HepG2 (cell line): ENCODE measurements at regions not wholly inside any gene's neighbourhood (a gene's known extent, or its start where the extent isn't known, plus 50 kb on each side); places are given as distances from the start of the nearest gene placed in this dataset.

Source experiments
- ATAC-seq: fragments of 200-7000 bp; cut with Tn5 transposase; 3 replicates; pipeline ENCODE4 v1.9.1; 2020; ENCODE audit warnings: mild to moderate bottlenecking, moderate library complexity
- BruUV-seq: library from RNA; stranded (reverse); fragments of 400-500 nt; replicated peaks from 2 replicates; lab custom pipeline; 2021; lab: Mats Ljungman, UMichigan
- CTCF ChIA-PET: fragments of 300-600 bp; formaldehyde crosslinking; extraction: SDS; loops from one replicate; lab custom pipeline; 2021; ENCODE audit warnings: low total read pairs, inconsistent platforms, low intra/inter-chr PET ratio; lab: Yijun Ruan, JAX
- POLR2A ChIA-PET: fragments of 350-600 bp; sonication (Branson Sonifier 250); formaldehyde crosslinking; loops from one replicate; lab custom pipeline; 2020; ENCODE audit warnings: antibody characterized with exemption, inconsistent platforms; lab: Yijun Ruan, JAX
- DNase-seq: peaks from one replicate; pipeline ENCODE4 v3.0.0-alpha.2; 2015; ENCODE audit warnings: low spot score
- FAIRE-seq: peaks from 3 replicates; lab custom pipeline; 2011; peaks lifted over from hg19 to GRCh38; lab: Jason Lieb, UNC
- H2AFZ ChIP-seq: one replicate; pipeline ENCODE4 v1.6.1; 2011; ENCODE audit warnings: low read length, inconsistent platforms
- H3K27ac ChIP-seq: fragments of 300-600 bp; 3 replicates; pipeline ENCODE4 v1.8.0; 2011; ENCODE audit warnings: mixed run types, mild to moderate bottlenecking, mixed read lengths, low read length, inconsistent platforms; ENCODE audit not compliant: insufficient read depth; ENCODE audit errors: extremely low read length
- H3K27me3 ChIP-seq, 2 experiments: fragments of 200-600 bp in 1 of 2; 2 replicates in 1 of 2; 3 replicates in 1 of 2; pipeline versions ENCODE4 v1.6.0 to v1.8.0; 2011; ENCODE audit warnings: low read length in 2 of 2, mild to moderate bottlenecking in 2 of 2, moderate library complexity in 2 of 2, inconsistent platforms in 1 of 2; ENCODE audit not compliant: insufficient read depth in 2 of 2, control insufficient read depth in 1 of 2
- H3K36me3 ChIP-seq, 2 experiments: fragments of 200-600 bp in 1 of 2; replicated peaks in 1 of 2; 2 replicates in 1 of 2; 3 replicates in 1 of 2; pipeline versions ENCODE4 v1.5.1 to v1.8.0; 2011; ENCODE audit warnings: low read length in 2 of 2, inconsistent platforms in 1 of 2; ENCODE audit not compliant: insufficient read depth in 2 of 2, control insufficient read depth in 1 of 2
- H3K4me1 ChIP-seq: 2 replicates; pipeline ENCODE4 v1.5.1; 2012; ENCODE audit warnings: low read length, inconsistent platforms; ENCODE audit not compliant: insufficient read depth
- H3K4me2 ChIP-seq: 2 replicates; pipeline ENCODE4 v1.6.0; 2011; ENCODE audit warnings: low read depth, low read length, inconsistent platforms
- H3K4me3 ChIP-seq, 3 experiments: fragments of 200-600 bp in 1 of 3; sonication (generic), shearing (Covaris generic) in 1 of 3; replicated peaks in 1 of 3; 2 replicates each; pipeline ENCODE4 v1.5.1; 2011 to 2016; ENCODE audit warnings: low read length in 3 of 3, inconsistent platforms in 2 of 3, low read depth in 2 of 3, mild to moderate bottlenecking in 2 of 3, control low read depth in 1 of 3, mixed read lengths in 1 of 3; ENCODE audit not compliant: insufficient read depth in 1 of 3
- H3K79me2 ChIP-seq: one replicate; pipeline ENCODE4 v1.6.1; 2011; ENCODE audit warnings: low read length, inconsistent platforms; ENCODE audit not compliant: insufficient read depth
- H3K9ac ChIP-seq: 2 replicates; pipeline ENCODE4 v1.6.0; 2011; ENCODE audit warnings: mild to moderate bottlenecking, low read depth, low read length, inconsistent platforms; ENCODE audit not compliant: insufficient read depth
- H3K9me3 ChIP-seq: 2 replicates; pipeline ENCODE4 v1.5.1; 2012; ENCODE audit warnings: mild to moderate bottlenecking, low read length
- H4K20me1 ChIP-seq: 2 replicates; pipeline ENCODE4 v1.6.0; 2011; ENCODE audit warnings: inconsistent platforms, mild to moderate bottlenecking, low read length, moderate library complexity; ENCODE audit not compliant: insufficient read depth
- HNRNPL ChIP-seq: fragments of 200-400 bp; formaldehyde crosslinking; IDR thresholded peaks from 2 replicates; pipeline ENCODE4 v1.6.1; 2017; ENCODE audit warnings: mild to moderate bottlenecking, low read depth, low read length
- TARDBP ChIP-seq: sonication (generic); formaldehyde crosslinking; IDR thresholded peaks from 2 replicates; pipeline ENCODE4 v1.8.0; 2022; ENCODE audit warnings: mild to moderate bottlenecking, missing genetic modification reagents
- ZNF839 ChIP-seq: sonication (generic); formaldehyde crosslinking; IDR thresholded peaks from 2 replicates; pipeline ENCODE4 v1.4.0; 2020; ENCODE audit warnings: missing genetic modification reagents, mild to moderate bottlenecking, borderline replicate concordance
- WGBS: methylation state at CpG from one replicate; pipeline ENCODE4 v1.1.6; 2017; ENCODE audit warnings: low lambda C conversion rate; 5-methylcytosine and 5-hydroxymethylcytosine counted together
- in situ Hi-C: cut with HindIII; loops from 2 replicates; pipeline ENCODE4 v1.10.0; 2017; ENCODE audit warnings: low pct_unique_long_range_greater_than_20kb; ENCODE audit not compliant: extremely low pct_ligation_motif_present
- intact Hi-C: fragments of 100-400 bp; cut with micrococcal nuclease; formaldehyde crosslinking; loops from one replicate; pipeline ENCODE4 v1.10.0; 2022; ENCODE audit not compliant: unreplicated experiment
- TF ChIP-seq, protein P1 (sequence below): sonication (generic); formaldehyde crosslinking; IDR thresholded peaks from 2 replicates; pipeline ENCODE4 v1.5.0; 2020; ENCODE audit warnings: mild to moderate bottlenecking, missing genetic modification reagents, moderate library complexity

- Histone ChIP-seq H3K27ac (no peak overlapping the region), H3K9me3 (no peaks in the 10 kb centered on the region), H3K9ac (no peak overlapping the region), H3K79me2 (no peaks in the 10 kb centered on the region), H4K20me1 (no peaks in the 10 kb centered on the region), H3K27me3 (peaks cover 5 to 22% of the 10 kb centered on the region in 2 experiments; a peak in 4 of 5 replicates), H3K4me1 (no peaks in the 10 kb centered on the region), H2AFZ (no peak overlapping the region), H3K36me3 (no peaks in the 10 kb centered on the region), H3K4me2 (no peak overlapping the region), H3K4me3 (no peak overlapping the region)
- 31% methylated on average over 13 of the region's 13 CpGs for WGBS
- in situ Hi-C loops (no loop called here), intact Hi-C loops (no loop called here)
- FAIRE-seq (no peak), DNase-seq (no peak), ATAC-seq (no peak)
- no peak for TF ChIP-seq HNRNPL
- no peak for TF ChIP-seq TARDBP
- ChIA-PET POLR2A (no interaction called here), CTCF (no interaction called here)
- BruUV-seq, result no TSS peak
These were observed 79.7 kb upstream of the PRR20G start for GRCh38 chr3:127367593-127367992.

GRCh38 chr3:127366383-127366782, 78.5 kb upstream of the PRR20G start:
- POLR2A ChIA-PET, result no interaction called here
- Histone ChIP-seq H3K4me3 (no peak overlapping the region), H3K9me3 (no peaks in the 10 kb centered on the region), H3K36me3 (no peaks in the 10 kb centered on the region), H3K4me1 (no peaks in the 10 kb centered on the region)
- ATAC-seq (peak; percentile 57), FAIRE-seq (no peak)
- WGBS, result 22% methylated on average over 6 of the region's 6 CpGs
- in situ Hi-C loops, result no loop called here
- no peak for TF ChIP-seq ZNF839 (CRISPR knock-in tag)
- TF ChIP-seq, protein P1, sequence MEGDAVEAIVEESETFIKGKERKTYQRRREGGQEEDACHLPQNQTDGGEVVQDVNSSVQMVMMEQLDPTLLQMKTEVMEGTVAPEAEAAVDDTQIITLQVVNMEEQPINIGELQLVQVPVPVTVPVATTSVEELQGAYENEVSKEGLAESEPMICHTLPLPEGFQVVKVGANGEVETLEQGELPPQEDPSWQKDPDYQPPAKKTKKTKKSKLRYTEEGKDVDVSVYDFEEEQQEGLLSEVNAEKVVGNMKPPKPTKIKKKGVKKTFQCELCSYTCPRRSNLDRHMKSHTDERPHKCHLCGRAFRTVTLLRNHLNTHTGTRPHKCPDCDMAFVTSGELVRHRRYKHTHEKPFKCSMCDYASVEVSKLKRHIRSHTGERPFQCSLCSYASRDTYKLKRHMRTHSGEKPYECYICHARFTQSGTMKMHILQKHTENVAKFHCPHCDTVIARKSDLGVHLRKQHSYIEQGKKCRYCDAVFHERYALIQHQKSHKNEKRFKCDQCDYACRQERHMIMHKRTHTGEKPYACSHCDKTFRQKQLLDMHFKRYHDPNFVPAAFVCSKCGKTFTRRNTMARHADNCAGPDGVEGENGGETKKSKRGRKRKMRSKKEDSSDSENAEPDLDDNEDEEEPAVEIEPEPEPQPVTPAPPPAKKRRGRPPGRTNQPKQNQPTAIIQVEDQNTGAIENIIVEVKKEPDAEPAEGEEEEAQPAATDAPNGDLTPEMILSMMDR (CRISPR knock-in tag), result 0 out of 2 replicates have a peak, but pooled peaks have one; percentile 8
- TF ChIP-seq, all 625 proteins: peak for 1
- no TSS peak for BruUV-seq
- H4K20me1 ChIP-seq, result no peaks in the 10 kb centered on the region
- DNase-seq, result no peak
- H3K27ac ChIP-seq, result no peak overlapping the region
- CTCF ChIA-PET, result no interaction called here
- H3K9ac ChIP-seq, result no peak overlapping the region
- no peak overlapping the region for H3K4me2 ChIP-seq
- H2AFZ ChIP-seq, result no peak overlapping the region
- peaks cover 4 to 11% of the 10 kb centered on the region in 2 experiments; a peak in 3 of 5 replicates for H3K27me3 ChIP-seq
- intact Hi-C loops, result no loop called here
- H3K79me2 ChIP-seq, result no peaks in the 10 kb centered on the region
